ENCODE measurements at regions not wholly inside any gene's neighbourhood (a gene's known extent, or its start where the extent isn't known, plus 50 kb on each side); places are given as distances from the start of the nearest gene placed in this dataset.

GRCh38 chr10:118841881-118842605 lies 87.3 kb upstream of the CACUL1 start:
- TF ChIP-seq POLR2AphosphoS5 (IDR thresholded peaks at IDR 0.05; ENCODE audit: low read depth, low read length) (no peak), POLR2A (IDR thresholded peaks at IDR 0.05; ENCODE audit: low read depth, low read length) (no peak), TAF1 (IDR thresholded peaks at IDR 0.05; ENCODE audit: low read depth, low read length) (no peak)
